Rectal smooth muscle tissue (tissue), 1 donor: ENCODE measurements at regions not wholly inside any gene's neighbourhood (a gene's known extent, or its start where the extent isn't known, plus 50 kb on each side); places are given as distances from the start of the nearest gene placed in this dataset.

ENCODE experiments used
- H3K27ac ChIP-seq: one replicate; pipeline ENCODE4 v1.7.0; 2013; ENCODE audit warnings: low read depth, low read length, inconsistent platforms
- H3K27me3 ChIP-seq: one replicate; pipeline ENCODE4 v1.7.0; 2013; ENCODE audit warnings: low read length; ENCODE audit not compliant: control insufficient read depth, insufficient read depth
- H3K36me3 ChIP-seq: one replicate; pipeline ENCODE4 v1.7.0; 2013; ENCODE audit warnings: low read length; ENCODE audit not compliant: control insufficient read depth, insufficient read depth
- H3K4me1 ChIP-seq: one replicate; pipeline ENCODE4 v1.7.0; 2013; ENCODE audit warnings: low read length; ENCODE audit not compliant: control insufficient read depth, insufficient read depth
- H3K4me3 ChIP-seq: one replicate; pipeline ENCODE4 v1.7.0; 2013; ENCODE audit warnings: low read length
- H3K9ac ChIP-seq: one replicate; pipeline ENCODE4 v1.7.0; 2013; ENCODE audit warnings: low read length

DNA sequence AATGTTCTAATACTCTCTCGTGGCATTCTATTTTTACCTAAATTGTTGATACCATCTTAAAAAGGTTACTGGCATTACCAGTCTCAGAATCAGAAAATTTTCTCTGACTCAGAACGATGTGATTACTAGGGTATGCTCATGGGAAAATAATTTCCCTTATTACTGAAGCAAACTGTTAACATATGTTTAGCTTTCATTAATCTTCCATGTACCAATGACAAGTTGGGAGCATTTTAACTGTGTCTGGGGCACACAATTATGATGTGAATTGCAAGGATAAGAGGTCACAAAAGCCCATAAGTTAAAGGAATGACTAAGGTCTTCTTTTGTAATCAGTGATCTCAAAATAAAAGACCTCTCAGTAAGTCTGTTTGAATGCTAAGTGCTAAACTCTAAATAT lies 1254.6 kb downstream of the PCDH18 start:
- Histone ChIP-seq H3K4me3 (no peak overlapping the region), H3K36me3 (no peaks in the 10 kb centered on the region), H3K27ac (no peak overlapping the region), H3K9ac (no peak overlapping the region), H3K4me1 (no peaks in the 10 kb centered on the region), H3K27me3 (no peaks in the 10 kb centered on the region)

DNA sequence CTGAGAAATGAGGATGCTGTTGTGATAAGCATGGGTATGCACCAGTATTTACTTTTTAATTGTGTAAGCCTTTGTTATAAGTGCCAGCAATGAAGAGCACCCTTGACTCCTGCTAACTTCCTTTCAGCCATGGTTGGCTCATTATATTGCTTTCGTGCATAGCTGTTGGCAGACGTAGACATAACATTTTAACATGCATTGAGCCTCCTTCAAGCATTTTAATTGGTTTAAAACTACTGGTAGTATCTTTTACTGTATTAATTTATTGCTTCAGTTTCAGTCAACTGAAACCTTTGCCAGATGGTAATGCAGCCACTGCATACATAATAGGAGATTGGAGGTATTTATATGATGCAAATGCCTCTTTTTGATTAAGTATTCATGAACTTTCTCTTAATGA lies 1285.4 kb downstream of the PCDH18 start:
- Histone ChIP-seq H3K4me1 (no peaks in the 10 kb centered on the region), H3K27ac (no peak overlapping the region), H3K36me3 (no peaks in the 10 kb centered on the region), H3K4me3 (no peak overlapping the region), H3K9ac (no peak overlapping the region), H3K27me3 (no peaks in the 10 kb centered on the region)

DNA sequence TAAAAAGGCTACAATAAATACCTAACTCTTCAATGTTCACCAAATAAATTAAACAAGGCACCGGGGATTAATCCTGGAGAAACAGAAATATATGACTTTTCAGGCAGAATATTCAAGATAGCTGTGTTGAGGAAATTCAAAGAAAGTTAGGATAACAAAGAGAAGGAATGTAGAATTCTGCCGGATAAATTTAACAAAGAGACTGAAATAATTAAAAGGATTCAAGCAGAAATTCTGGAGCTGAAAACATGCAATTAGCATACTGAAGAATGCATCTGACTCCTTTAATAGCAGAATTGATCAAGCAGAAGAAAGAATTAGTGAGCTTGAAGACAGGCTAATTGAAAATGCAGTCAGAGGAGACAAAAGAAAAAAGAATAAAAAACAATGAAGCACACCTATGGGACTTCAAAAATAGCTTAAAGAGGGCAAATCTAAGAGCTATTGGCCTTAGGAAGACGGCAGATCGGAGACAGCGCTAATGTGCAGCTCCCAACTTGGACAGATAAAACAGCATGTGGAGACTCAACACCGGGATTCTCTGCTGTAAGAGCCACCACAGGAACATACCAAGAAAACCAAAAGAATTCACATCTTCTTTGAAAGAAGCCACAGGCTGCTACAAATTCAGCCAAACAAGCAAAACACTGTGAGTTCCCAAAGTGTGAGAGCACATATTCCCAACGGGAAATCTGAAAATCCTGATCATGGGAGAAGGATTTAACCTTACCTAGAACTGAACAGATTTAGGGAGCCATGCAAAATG lies 1290.9 kb downstream of the PCDH18 start:
- H3K4me3 ChIP-seq = no peak overlapping the region
- no peak overlapping the region for H3K27ac ChIP-seq
- no peaks in the 10 kb centered on the region for H3K4me1 ChIP-seq
- no peak overlapping the region for H3K9ac ChIP-seq
- no peaks in the 10 kb centered on the region for H3K36me3 ChIP-seq
- H3K27me3 ChIP-seq = no peaks in the 10 kb centered on the region

DNA sequence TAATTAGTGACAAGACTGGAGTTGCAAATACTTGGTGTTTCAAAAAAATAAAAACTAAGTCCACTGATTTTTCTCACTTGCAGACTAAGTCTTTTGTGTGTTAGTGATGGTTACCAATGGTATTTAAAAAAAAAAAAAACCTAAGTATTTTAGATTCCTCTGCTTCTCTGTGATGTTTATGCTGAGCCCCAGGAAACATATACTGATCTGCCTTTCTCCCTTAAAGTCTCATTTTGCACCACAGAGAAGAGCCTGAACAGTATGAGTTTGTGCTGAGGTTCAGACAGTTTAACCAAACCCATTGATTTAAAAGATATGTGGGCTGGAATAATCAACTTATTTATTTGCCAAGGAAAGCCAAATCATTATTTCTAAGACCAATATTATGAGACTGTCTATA lies 1305.0 kb downstream of the PCDH18 start:
- H3K9ac ChIP-seq = no peak overlapping the region
- no peaks in the 10 kb centered on the region for H3K4me1 ChIP-seq
- H3K27me3 ChIP-seq = no peaks in the 10 kb centered on the region
- H3K27ac ChIP-seq = no peak overlapping the region
- H3K4me3 ChIP-seq = no peak overlapping the region
- no peaks in the 10 kb centered on the region for H3K36me3 ChIP-seq

DNA sequence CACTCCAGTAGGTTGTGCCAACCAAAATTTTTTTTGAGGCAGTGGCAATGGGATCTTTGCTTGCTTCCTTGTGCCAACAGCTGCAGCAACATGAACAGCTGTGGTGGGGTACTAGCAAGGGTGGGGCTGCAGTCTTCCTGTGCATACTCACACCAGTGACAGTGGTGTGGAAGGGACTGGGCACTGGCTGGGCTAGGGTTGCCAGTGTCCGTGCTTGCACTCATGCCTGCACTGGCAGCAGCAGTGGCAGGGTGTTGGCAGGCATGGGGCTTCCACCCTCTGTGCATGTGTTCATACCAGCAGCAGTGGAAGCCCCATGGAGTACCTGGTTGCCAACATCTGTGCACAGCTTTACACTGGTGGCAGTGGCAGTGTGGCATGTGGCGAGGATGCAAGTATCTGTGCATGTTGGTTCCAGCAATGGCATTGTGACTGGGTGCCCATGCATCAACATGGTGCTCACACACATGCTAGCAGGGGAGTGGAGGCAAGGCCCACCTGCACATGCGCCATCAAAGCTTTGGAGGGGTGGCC lies 1312.6 kb downstream of the PCDH18 start:
- no peaks in the 10 kb centered on the region for H3K4me1 ChIP-seq
- H3K4me3 ChIP-seq = no peak overlapping the region
- H3K27me3 ChIP-seq = no peaks in the 10 kb centered on the region
- H3K27ac ChIP-seq = no peak overlapping the region
- no peak overlapping the region for H3K9ac ChIP-seq
- no peaks in the 10 kb centered on the region for H3K36me3 ChIP-seq

DNA sequence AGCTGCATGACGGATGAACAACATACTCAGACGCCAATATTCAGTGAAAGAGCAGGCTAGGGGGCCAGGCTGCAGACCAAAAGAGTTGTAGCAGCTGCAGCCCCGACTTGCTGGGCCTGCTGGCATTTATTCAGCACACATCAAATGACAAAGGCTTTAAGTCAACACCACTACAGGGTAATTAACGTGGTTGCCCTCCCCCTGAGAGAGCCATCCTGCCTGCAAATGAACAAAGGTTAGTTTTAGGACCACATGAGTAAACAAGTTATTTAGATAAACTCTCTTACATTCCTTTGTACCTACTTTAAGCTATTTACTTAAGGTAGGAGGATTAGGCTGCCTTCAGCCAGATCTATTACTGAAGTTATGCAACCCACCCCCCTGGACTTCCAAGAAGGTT lies 1329.1 kb downstream of the PCDH18 start:
- Histone ChIP-seq H3K9ac (no peak overlapping the region), H3K36me3 (no peaks in the 10 kb centered on the region), H3K4me1 (no peaks in the 10 kb centered on the region), H3K27me3 (no peaks in the 10 kb centered on the region), H3K4me3 (no peak overlapping the region), H3K27ac (no peak overlapping the region)

DNA sequence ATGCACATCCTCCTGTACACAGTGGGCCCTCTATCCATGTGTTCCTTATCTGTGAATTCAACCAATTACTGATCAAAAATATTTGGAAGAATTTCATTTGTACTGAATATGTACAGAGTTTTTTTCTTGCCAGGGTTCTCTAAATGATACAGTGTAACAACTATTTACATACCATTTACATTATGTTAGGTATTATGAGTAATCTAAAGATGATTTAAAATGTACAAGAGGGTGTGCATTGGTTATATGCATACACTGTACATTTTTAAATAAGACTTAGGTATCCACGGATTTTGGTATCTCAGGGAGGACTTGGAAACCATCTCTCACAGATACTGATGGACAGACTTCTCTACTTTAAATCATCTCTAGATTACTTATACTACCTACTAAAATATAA lies 1333.9 kb downstream of the PCDH18 start:
- no peak overlapping the region for H3K9ac ChIP-seq
- H3K4me3 ChIP-seq = no peak overlapping the region
- no peak overlapping the region for H3K27ac ChIP-seq
- H3K27me3 ChIP-seq = no peaks in the 10 kb centered on the region
- H3K4me1 ChIP-seq = no peaks in the 10 kb centered on the region
- H3K36me3 ChIP-seq = no peaks in the 10 kb centered on the region

DNA sequence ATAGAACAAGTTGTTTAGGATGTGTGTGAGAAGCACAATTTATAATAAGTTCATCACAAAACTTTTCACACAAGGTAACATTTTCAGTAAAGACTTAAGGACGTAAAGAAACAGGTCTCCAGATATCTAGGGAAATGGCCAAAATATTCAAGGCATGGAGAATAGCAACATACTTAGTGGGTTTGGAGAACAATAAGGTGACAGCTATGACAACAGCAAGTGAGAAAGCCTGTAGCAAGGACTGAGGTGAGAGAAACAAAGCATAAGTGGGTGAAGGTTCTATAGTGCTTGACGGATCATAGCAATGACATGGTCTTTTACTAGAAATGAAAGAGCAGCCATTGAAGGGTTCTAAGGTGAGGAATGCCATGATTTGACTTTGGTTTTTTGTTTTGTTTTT lies 1337.3 kb downstream of the PCDH18 start:
- Histone ChIP-seq H3K4me3 (no peak overlapping the region), H3K27me3 (no peaks in the 10 kb centered on the region), H3K27ac (no peak overlapping the region), H3K36me3 (no peaks in the 10 kb centered on the region), H3K4me1 (no peaks in the 10 kb centered on the region), H3K9ac (no peak overlapping the region)

DNA sequence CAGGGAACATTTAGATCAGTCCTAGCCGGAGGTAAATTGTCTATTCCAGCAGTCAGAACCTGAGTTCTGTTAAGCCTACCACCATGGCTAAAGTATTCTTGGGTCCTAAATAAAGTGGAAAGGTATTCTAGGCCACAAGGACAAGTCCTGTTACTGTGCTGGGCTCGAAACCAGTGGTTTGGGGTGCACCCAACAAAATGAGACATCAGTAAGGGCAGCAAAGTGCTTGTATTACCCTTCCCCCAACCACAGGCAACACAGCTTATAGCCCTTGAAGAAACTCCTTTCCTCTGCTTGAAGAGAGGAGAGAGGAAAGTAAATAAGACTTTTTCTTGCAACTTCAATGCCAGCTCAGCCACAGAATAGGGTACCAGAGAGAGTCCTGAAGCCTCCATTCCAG lies 1345.6 kb downstream of the PCDH18 start:
- Histone ChIP-seq H3K9ac (no peak overlapping the region), H3K27me3 (no peaks in the 10 kb centered on the region), H3K36me3 (no peaks in the 10 kb centered on the region), H3K4me3 (no peak overlapping the region), H3K27ac (no peak overlapping the region), H3K4me1 (no peaks in the 10 kb centered on the region)

DNA sequence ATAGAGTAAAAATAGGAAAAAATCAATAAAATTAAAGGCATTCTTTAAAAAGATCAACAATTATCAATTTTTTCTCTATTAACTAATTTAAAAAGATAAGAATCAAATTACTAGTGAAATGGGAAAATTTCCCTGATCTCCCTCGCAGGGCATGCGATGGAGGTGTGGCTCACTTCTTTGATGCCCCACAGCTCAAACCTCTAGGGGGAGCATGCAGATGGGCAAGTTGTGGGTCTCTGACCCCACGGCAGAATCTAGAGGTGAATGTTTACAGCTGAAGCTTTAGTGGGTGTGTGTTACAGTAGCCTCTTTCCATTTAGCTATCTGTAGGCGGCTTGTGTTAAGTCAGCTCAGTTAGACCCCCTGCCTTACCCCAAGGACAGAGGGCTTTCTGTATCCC lies 1348.8 kb downstream of the PCDH18 start:
- Histone ChIP-seq H3K36me3 (no peaks in the 10 kb centered on the region), H3K4me3 (no peak overlapping the region), H3K27ac (no peak overlapping the region), H3K9ac (no peak overlapping the region), H3K27me3 (no peaks in the 10 kb centered on the region), H3K4me1 (no peaks in the 10 kb centered on the region)

DNA sequence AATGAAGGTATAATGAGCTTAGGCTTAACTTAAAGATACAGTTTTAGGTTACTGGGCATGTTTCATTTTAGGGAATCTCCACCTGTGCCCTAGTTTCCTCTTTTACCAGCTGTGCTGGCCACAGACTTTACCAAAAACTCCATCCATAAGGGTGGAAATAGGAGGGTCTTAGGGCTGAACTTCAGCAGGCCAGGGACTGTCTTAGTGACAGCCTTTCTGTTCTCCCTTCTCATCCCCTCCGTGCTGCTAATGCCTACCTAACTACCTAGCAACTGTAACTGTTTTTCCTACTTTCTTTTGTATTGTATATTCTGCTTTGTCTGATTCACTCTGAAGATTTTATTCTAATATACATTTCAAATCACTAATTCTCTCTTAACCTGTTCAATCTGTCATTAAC lies 1375.3 kb downstream of the PCDH18 start:
- Histone ChIP-seq H3K4me1 (no peaks in the 10 kb centered on the region), H3K4me3 (no peak overlapping the region), H3K27me3 (no peaks in the 10 kb centered on the region), H3K27ac (no peak overlapping the region), H3K36me3 (no peaks in the 10 kb centered on the region), H3K9ac (no peak overlapping the region)

DNA sequence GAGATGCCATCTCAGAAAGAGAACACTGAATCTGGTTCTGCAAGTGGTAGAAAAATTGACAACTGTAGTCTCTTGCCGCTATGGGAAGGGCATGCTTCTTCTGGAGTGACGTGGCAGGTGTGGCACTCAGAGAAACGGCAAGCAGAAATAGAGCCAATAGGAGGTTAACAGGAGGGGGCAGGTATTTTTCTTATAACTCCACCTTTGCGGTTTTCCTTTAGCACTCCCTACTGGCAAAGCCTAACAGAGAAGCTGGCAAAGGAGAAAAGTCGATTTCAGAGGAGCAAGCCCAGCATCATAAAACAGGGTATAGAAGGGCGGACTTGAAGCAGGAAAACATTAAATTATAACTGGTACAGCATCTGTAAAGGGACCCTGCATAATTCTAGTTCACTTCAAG lies 1382.2 kb downstream of the PCDH18 start:
- no peaks in the 10 kb centered on the region for H3K27me3 ChIP-seq
- no peak overlapping the region for H3K4me3 ChIP-seq
- H3K36me3 ChIP-seq = no peaks in the 10 kb centered on the region
- H3K9ac ChIP-seq = no peak overlapping the region
- no peak overlapping the region for H3K27ac ChIP-seq
- H3K4me1 ChIP-seq = no peaks in the 10 kb centered on the region

DNA sequence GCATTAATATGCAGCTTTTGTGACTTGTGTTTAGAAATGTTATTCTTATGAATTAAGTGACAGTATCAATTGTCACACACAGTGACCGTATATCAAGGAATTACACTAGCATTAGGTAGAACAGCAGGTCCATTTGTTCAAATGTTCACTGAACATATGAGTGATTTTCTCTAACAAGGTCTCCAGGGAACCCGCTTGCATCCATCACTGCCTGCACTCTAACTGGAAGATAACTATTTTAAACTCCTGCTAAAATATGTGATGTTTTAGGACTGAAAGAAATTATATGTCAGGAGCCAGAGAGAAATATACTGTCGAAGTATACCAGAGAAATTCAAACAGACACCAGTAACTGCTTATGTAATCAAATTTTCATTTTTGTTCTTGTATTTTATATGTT lies 1395.7 kb downstream of the PCDH18 start:
- Histone ChIP-seq H3K27me3 (no peaks in the 10 kb centered on the region), H3K27ac (no peak overlapping the region), H3K36me3 (no peaks in the 10 kb centered on the region), H3K4me1 (no peaks in the 10 kb centered on the region), H3K9ac (no peak overlapping the region), H3K4me3 (no peak overlapping the region)
